Endothelial cell of umbilical vein (primary cell): ENCODE measurements at regions not wholly inside any gene's neighbourhood (a gene's known extent, or its start where the extent isn't known, plus 50 kb on each side); places are given as distances from the start of the nearest gene placed in this dataset.

ENCODE experiments used
- BruUV-seq: library from RNA; stranded (reverse); fragments of 400-500 nt; replicated peaks from 2 replicates; lab custom pipeline; 2021; lab: Mats Ljungman, UMichigan
- CTCF ChIA-PET: fragments of 300-600, 350-600 bp; sonication (Branson Sonifier 250); formaldehyde crosslinking; loops from one replicate; lab custom pipeline; 2021; ENCODE audit warnings: antibody characterized with exemption, inconsistent platforms; lab: Charles Lee
- POLR2A ChIA-PET: fragments of 300-600, 350-600 bp; sonication (Branson Sonifier 250); formaldehyde crosslinking; loops from one replicate; lab custom pipeline; 2021; ENCODE audit warnings: antibody characterized with exemption, inconsistent platforms; lab: Charles Lee
- DNase-seq: peaks from one replicate; pipeline ENCODE4 v3.0.0-alpha.2; 2011; ENCODE audit warnings: low read depth, low spot score
- FAIRE-seq: peaks from 2 replicates; lab custom pipeline; 2011; peaks lifted over from hg19 to GRCh38; lab: Jason Lieb, UNC
- H2AFZ ChIP-seq: 2 replicates; pipeline ENCODE4 v1.6.0; 2012; ENCODE audit warnings: low read depth, low read length, control low read depth, inconsistent platforms
- H3K27ac ChIP-seq: 2 replicates; pipeline ENCODE4 v1.5.1; 2011; ENCODE audit warnings: low read depth, mild to moderate bottlenecking, control low read depth, low read length, moderate library complexity; ENCODE audit not compliant: insufficient read depth
- H3K27me3 ChIP-seq, 2 experiments: 2 replicates each; pipeline versions ENCODE4 v1.6.0 to v1.6.1; 2011; ENCODE audit warnings: low read length in 2 of 2, mixed read lengths in 1 of 2; ENCODE audit not compliant: control insufficient read depth in 2 of 2, insufficient read depth in 2 of 2
- H3K36me3 ChIP-seq, 2 experiments: 2 replicates in 1 of 2; 3 replicates in 1 of 2; pipeline ENCODE4 v1.5.1; 2011; ENCODE audit warnings: low read length in 2 of 2, mild to moderate bottlenecking in 1 of 2, moderate library complexity in 1 of 2; ENCODE audit not compliant: control insufficient read depth in 2 of 2, insufficient read depth in 2 of 2; ENCODE audit errors: extremely low read depth in 1 of 2
- H3K4me1 ChIP-seq: 3 replicates; pipeline ENCODE4 v1.5.1; 2011; ENCODE audit warnings: mild to moderate bottlenecking, low read length; ENCODE audit not compliant: control insufficient read depth, insufficient read depth; ENCODE audit errors: extremely low read depth
- H3K4me2 ChIP-seq: 2 replicates; pipeline ENCODE4 v1.6.1; 2011; ENCODE audit warnings: low read length, control low read depth, mixed read lengths; ENCODE audit not compliant: insufficient read depth
- H3K4me3 ChIP-seq, 3 experiments: fragments of 200-600 bp in 1 of 3; sonication (generic), shearing (Covaris generic) in 1 of 3; replicated peaks in 1 of 3; 2 replicates each; pipeline ENCODE4 v1.5.1; 2011 to 2016; ENCODE audit warnings: control low read depth in 3 of 3, low read length in 3 of 3, mild to moderate bottlenecking in 2 of 3, inconsistent platforms in 1 of 3, low read depth in 1 of 3, moderate library complexity in 1 of 3; ENCODE audit not compliant: insufficient read depth in 1 of 3
- H3K79me2 ChIP-seq: 2 replicates; pipeline ENCODE4 v1.6.0; 2012; ENCODE audit warnings: low read length, inconsistent platforms; ENCODE audit not compliant: control insufficient read depth, insufficient read depth
- H3K9ac ChIP-seq: replicated peaks from 2 replicates; pipeline ENCODE3; 2011; ENCODE audit warnings: low read length, control low read depth; ENCODE audit not compliant: insufficient read depth; ENCODE audit errors: extremely low read depth
- H3K9me1 ChIP-seq: replicated peaks from 3 replicates; pipeline ENCODE4 v1.6.0; 2011; ENCODE audit warnings: mild to moderate bottlenecking, low read length; ENCODE audit not compliant: control insufficient read depth, insufficient read depth; ENCODE audit errors: extremely low read depth
- H3K9me3 ChIP-seq: replicated peaks from 2 replicates; pipeline ENCODE4 v1.5.1; 2012; ENCODE audit warnings: low read length, inconsistent platforms; ENCODE audit not compliant: control insufficient read depth, insufficient read depth
- H4K20me1 ChIP-seq: replicated peaks from 2 replicates; pipeline ENCODE3; 2011; ENCODE audit warnings: mild to moderate bottlenecking, low read length; ENCODE audit not compliant: control insufficient read depth, insufficient read depth; ENCODE audit errors: extremely low read depth
- EZH2 ChIP-seq: IDR thresholded peaks from 2 replicates; pipeline ENCODE4 v1.6.1; 2012; ENCODE audit warnings: borderline replicate concordance, low read depth, mild to moderate bottlenecking, moderate library complexity, low read length, inconsistent platforms; ENCODE audit not compliant: severe bottlenecking
- FOS ChIP-seq: IDR thresholded peaks from 2 replicates; pipeline ENCODE4 v1.6.1; 2011; ENCODE audit warnings: mild to moderate bottlenecking, low read length, moderate library complexity, borderline replicate concordance; ENCODE audit not compliant: insufficient read depth
- JUN ChIP-seq: IDR thresholded peaks from 2 replicates; pipeline ENCODE4 v1.6.1; 2011; ENCODE audit warnings: borderline replicate concordance, low read depth; ENCODE audit not compliant: insufficient read length, insufficient read depth
- POLR2AphosphoS5 ChIP-seq: IDR thresholded peaks from 2 replicates; pipeline ENCODE4 v1.6.1; 2012; ENCODE audit warnings: low read depth, mild to moderate bottlenecking, control low read depth, low read length, moderate library complexity; ENCODE audit not compliant: insufficient read depth
- dilution Hi-C: fragments of 300-500 bp; cut with MboI; formaldehyde crosslinking; loops from one replicate; pipeline ENCODE4 v1.15.0; 2019; ENCODE audit warnings: low sequenced_read_pairs; ENCODE audit not compliant: extremely low pct_ligation_motif_present
- intact Hi-C: fragments of 100-400 bp; cut with micrococcal nuclease; formaldehyde crosslinking; loops from one replicate; pipeline ENCODE4 v1.10.0; 2022
- TF ChIP-seq, protein P1 (sequence below), 2 donors: IDR thresholded peaks; 1 replicate in 1 of 2; 2 replicates in 1 of 2; pipeline ENCODE4 v1.5.1; 2011; ENCODE audit warnings: low read length in 2 of 2, mild to moderate bottlenecking in 2 of 2, moderate library complexity in 2 of 2, control low read depth in 1 of 2, inconsistent platforms in 1 of 2, low read depth in 1 of 2; ENCODE audit not compliant: insufficient read depth in 1 of 2; ENCODE audit errors: extremely low read depth in 1 of 2

DNA sequence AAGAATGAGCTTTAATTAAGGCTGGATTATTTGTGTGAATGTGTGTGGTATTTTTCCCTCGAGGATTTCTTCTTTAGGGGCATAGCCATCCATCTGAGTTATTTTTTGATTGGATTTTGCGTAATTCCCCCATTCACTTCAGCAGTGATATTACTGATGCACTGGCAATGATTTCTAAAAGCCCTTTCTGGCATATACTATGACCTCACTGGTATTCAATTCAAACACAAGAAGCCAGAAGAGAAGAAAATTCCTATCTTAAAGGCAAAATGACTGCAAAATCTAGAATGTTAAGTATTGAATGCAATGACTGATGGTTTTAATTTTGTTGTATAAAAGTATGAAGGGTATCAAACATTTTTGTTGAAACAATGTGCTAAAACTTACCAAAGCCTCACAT, 71.1 kb upstream of the DDIT4L start:
- no peak for DNase-seq
- Histone ChIP-seq H4K20me1 (no peaks in the 10 kb centered on the region), H3K9ac (no peak overlapping the region), H3K27me3 (no peaks in the 10 kb centered on the region), H3K4me2 (no peak overlapping the region), H3K4me3 (no peak overlapping the region), H3K9me3 (no peaks in the 10 kb centered on the region), H3K36me3 (no peaks in the 10 kb centered on the region), H3K27ac (no peak overlapping the region), H3K4me1 (no peaks in the 10 kb centered on the region), H3K79me2 (no peaks in the 10 kb centered on the region), H3K9me1 (no peaks in the 10 kb centered on the region), H2AFZ (no peak overlapping the region)
- intact Hi-C loops (no loop called here), dilution Hi-C loops (no loop called here)
- TF ChIP-seq JUN = no peak
- TF ChIP-seq EZH2 = no peak
- no peak for TF ChIP-seq POLR2AphosphoS5
- TF ChIP-seq FOS = no peak
- TF ChIP-seq, protein P1, sequence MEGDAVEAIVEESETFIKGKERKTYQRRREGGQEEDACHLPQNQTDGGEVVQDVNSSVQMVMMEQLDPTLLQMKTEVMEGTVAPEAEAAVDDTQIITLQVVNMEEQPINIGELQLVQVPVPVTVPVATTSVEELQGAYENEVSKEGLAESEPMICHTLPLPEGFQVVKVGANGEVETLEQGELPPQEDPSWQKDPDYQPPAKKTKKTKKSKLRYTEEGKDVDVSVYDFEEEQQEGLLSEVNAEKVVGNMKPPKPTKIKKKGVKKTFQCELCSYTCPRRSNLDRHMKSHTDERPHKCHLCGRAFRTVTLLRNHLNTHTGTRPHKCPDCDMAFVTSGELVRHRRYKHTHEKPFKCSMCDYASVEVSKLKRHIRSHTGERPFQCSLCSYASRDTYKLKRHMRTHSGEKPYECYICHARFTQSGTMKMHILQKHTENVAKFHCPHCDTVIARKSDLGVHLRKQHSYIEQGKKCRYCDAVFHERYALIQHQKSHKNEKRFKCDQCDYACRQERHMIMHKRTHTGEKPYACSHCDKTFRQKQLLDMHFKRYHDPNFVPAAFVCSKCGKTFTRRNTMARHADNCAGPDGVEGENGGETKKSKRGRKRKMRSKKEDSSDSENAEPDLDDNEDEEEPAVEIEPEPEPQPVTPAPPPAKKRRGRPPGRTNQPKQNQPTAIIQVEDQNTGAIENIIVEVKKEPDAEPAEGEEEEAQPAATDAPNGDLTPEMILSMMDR (IDR thresholded peaks at IDR 0.05; ENCODE audit: extremely low read depth in 1 of 2, insufficient read depth in 1 of 2, low read depth in 1 of 2, low read length in 2 of 2) = no peak
- CTCF ChIA-PET = no interaction called here
- no TSS peak for BruUV-seq
- no peak for FAIRE-seq
- POLR2A ChIA-PET = no interaction called here

DNA sequence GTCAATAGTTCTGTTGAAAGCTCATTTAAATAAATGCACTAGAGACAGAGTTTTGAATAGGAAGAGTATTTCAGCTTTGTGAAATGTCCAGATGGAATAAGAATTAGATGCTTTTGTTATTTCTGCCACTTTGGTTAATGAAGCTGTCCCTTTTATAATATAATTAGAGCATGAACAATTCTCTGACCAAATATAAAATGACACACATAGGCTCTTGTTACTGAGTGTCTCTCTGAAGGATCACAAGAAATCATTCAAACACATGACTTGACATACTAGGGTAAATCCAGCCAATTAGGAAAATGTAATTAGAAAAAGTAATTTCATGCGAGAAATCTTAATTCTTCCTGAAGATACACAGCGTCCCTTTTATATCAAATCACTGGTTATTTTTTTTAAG, 68.4 kb upstream of the DDIT4L start:
- ChIA-PET CTCF (interaction anchor here (1.3 to 2.4 kb wide), 2 partner anchors 10 to 21 kb away, joined by 4 to 7 read pairs; no protein-coding TSS in a partner anchor), POLR2A (no interaction called here)
- DNase-seq (no peak), FAIRE-seq (no peak)
- H2AFZ ChIP-seq = no peak overlapping the region
- no peak overlapping the region for H3K27ac ChIP-seq
- H3K36me3 ChIP-seq = no peaks in the 10 kb centered on the region
- H3K79me2 ChIP-seq = no peaks in the 10 kb centered on the region
- dilution Hi-C loops = no loop called here
- H3K4me1 ChIP-seq = no peaks in the 10 kb centered on the region
- no peaks in the 10 kb centered on the region for H3K9me3 ChIP-seq
- no peak overlapping the region for H3K4me3 ChIP-seq
- no peaks in the 10 kb centered on the region for H3K27me3 ChIP-seq
- H4K20me1 ChIP-seq = no peaks in the 10 kb centered on the region
- H3K4me2 ChIP-seq = no peak overlapping the region
- H3K9me1 ChIP-seq = no peaks in the 10 kb centered on the region
- BruUV-seq = no TSS peak
- TF ChIP-seq JUN = no peak
- intact Hi-C loops = no loop called here
- H3K9ac ChIP-seq = no peak overlapping the region
